ENCODE measurements at regions not wholly inside any gene's neighbourhood (a gene's known extent, or its start where the extent isn't known, plus 50 kb on each side); places are given as distances from the start of the nearest gene placed in this dataset.

DNA sequence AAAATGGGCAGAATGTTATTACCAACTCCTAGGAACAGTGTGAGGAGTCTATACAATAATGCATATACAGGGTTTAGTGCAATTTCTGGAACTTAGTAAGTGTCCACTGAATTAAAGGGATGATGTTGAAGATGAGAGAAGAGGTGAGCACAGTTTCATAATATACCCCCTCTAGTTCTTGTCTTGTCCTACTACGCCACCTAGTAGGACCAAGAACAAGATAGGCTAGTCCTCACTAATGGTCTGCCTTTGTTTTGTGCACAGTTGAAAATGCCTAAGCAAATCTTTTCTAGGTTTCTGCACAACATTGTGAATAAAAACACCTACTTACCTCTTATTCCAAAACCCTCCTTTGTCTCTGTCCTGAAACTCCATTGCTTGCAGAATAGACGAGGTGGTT is 670.2 kb downstream of the CDH8 start:
- H3K9me3 Mint-ChIP-seq = no peaks in the 10 kb centered on the region
- H3F3A ChIP-seq (replicated peaks; ENCODE audit: low read depth) = no peaks in the 10 kb centered on the region
- H3K36me3 ChIP-seq (ENCODE audit: insufficient read depth) = no peaks in the 10 kb centered on the region
- ATAC-seq (peak; percentile 82), DNase-seq (ENCODE audit: low spot score) (peak; percentile 38)
- H3K4me3 ChIP-seq = no peak overlapping the region
- no peak for TF ChIP-seq ZNF462 (CRISPR knock-in tag; IDR thresholded peaks at IDR 0.05)
- TF ChIP-seq REST (IDR thresholded peaks at IDR 0.05; ENCODE audit: unreplicated experiment) = no peak
- TF ChIP-seq CTCF (conservative IDR thresholded peaks at IDR 0.05; ENCODE audit: low read depth in 2 of 2) = peak; percentile 44 to 71; a peak in 3 of 4 replicates
- H2AFZ ChIP-seq = no peak overlapping the region
- H3K4me1 Mint-ChIP-seq = no peaks in the 10 kb centered on the region; the same call in 2 of the 3 replicates
- H3K27me3 Mint-ChIP-seq (ENCODE audit: insufficient read depth, low read depth, poor library complexity) = peaks cover 3% of the 10 kb centered on the region
- no peaks in the 10 kb centered on the region for H3K36me3 Mint-ChIP-seq (ENCODE audit: low read depth)
- no peak overlapping the region for H3K27ac ChIP-seq (ENCODE audit: low read depth)
- H3K79me2 ChIP-seq (replicated peaks; ENCODE audit: insufficient read depth) = no peaks in the 10 kb centered on the region
- no peak overlapping the region for H3K4me3 Mint-ChIP-seq
- no peaks in the 10 kb centered on the region for H3K4me1 ChIP-seq (ENCODE audit: insufficient read depth)
- H3K27me3 ChIP-seq (ENCODE audit: insufficient read depth) = no peaks in the 10 kb centered on the region
- H3K27ac Mint-ChIP-seq = no peak overlapping the region
- no peaks in the 10 kb centered on the region for H3K9me2 ChIP-seq (ENCODE audit: insufficient read depth)
- no peak overlapping the region for H3K4me2 ChIP-seq
- no peaks in the 10 kb centered on the region for H4K20me1 ChIP-seq (replicated peaks; ENCODE audit: insufficient read depth)
